ENCODE measurements at regions not wholly inside any gene's neighbourhood (a gene's known extent, or its start where the extent isn't known, plus 50 kb on each side); places are given as distances from the start of the nearest gene placed in this dataset.

DNA sequence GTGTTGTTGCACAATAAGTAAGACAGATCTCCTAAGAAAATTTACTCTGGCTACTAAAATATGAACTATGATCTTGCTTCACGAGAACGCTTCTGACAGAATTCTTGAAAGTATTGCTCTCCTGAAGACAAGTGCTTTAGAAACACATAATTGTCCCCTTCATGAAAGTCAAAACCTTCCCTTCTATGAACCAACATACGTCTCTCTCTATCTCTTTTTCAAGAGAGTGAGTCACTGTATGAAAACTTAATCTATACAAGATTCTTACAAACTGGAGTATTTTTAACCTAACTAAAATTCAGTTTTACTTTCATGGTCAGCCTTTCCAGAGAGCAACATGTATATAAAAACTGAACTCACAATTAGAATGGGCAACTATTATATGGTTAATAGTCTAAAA, 688.0 kb upstream of the CTNND2 start:
- DNase-seq (ENCODE audit: low read depth, low spot score) (no peak), ATAC-seq (no peak)
- Histone ChIP-seq H4K20me1 (ENCODE audit: insufficient read depth) (no peaks in the 10 kb centered on the region), H3K9me2 (ENCODE audit: insufficient read depth) (no peaks in the 10 kb centered on the region), H3K9ac (ENCODE audit: low read length) (no peak overlapping the region), H3K27me3 (ENCODE audit: insufficient read depth, low read length) (no peaks in the 10 kb centered on the region), H3K4me3 (replicated peaks in 1 of 2; ENCODE audit: low read depth in 1 of 2, low read length in 2 of 2) (no peak overlapping the region), H3K27ac (ENCODE audit: low read depth, low read length) (no peak overlapping the region), H3K79me2 (ENCODE audit: insufficient read depth, low read length) (no peaks in the 10 kb centered on the region), H3K4me2 (ENCODE audit: low read length) (no peak overlapping the region), H3K36me3 (ENCODE audit: control insufficient read depth in 1 of 2, insufficient read depth in 2 of 2, low read length in 2 of 2) (no peaks in the 10 kb centered on the region), H3K9me3 (ENCODE audit: control insufficient read depth in 1 of 2, insufficient read depth in 1 of 2, low read depth in 1 of 2, low read length in 2 of 2) (peaks cover 12 to 14% of the 10 kb centered on the region in 2 experiments; a peak in 2 of 4 replicates), H3K4me1 (ENCODE audit: control insufficient read depth in 1 of 2, insufficient read depth in 2 of 2, low read length in 2 of 2) (no peaks in the 10 kb centered on the region), H2AFZ (ENCODE audit: low read depth, low read length, poor library complexity, severe bottlenecking) (no peak overlapping the region)
- no TSS peak for BruUV-seq (replicated peaks)
- intact Hi-C loops (cut with micrococcal nuclease), result no loop called here
- POLR2A ChIA-PET, result no interaction called here
- RAD21 ChIA-PET (ENCODE audit: low non-redundant PET in 1 of 2, low total read pairs in 2 of 2, uncharacterized antibody in 2 of 2, unreplicated experiment in 2 of 2), result no interaction called here
- CTCF ChIA-PET, result no interaction called here
- TF ChIP-seq SIN3A (IDR thresholded peaks at IDR 0.05; ENCODE audit: low read depth) (no peak), POLR2A (IDR thresholded peaks at IDR 0.05; ENCODE audit: borderline replicate concordance, extremely low read depth, insufficient read depth, insufficient read length) (no peak), POLR2AphosphoS5 (IDR thresholded peaks at IDR 0.05; ENCODE audit: low read depth, low read length) (no peak), EZH2 (IDR thresholded peaks at IDR 0.05) (no peak), ZNF274 (IDR thresholded peaks at IDR 0.05; ENCODE audit: low read depth, low read length) (no peak), ELF1 (IDR thresholded peaks at IDR 0.05; ENCODE audit: borderline replicate concordance, low read depth) (no peak), RAD21 (IDR thresholded peaks at IDR 0.05; ENCODE audit: low read depth) (no peak), CBX3 (IDR thresholded peaks at IDR 0.05; ENCODE audit: low read depth) (no peak), ZFX (IDR thresholded peaks at IDR 0.05) (no peak), EGR1 (IDR thresholded peaks at IDR 0.05; ENCODE audit: low read depth) (no peak), YY1 (IDR thresholded peaks at IDR 0.05; ENCODE audit: extremely low read depth, insufficient replicate concordance, low read depth, low read length) (no peak), CEBPB (IDR thresholded peaks at IDR 0.05; ENCODE audit: low read depth) (no peak), SRF (IDR thresholded peaks at IDR 0.05; ENCODE audit: low read depth) (no peak), EZH2phosphoT487 (IDR thresholded peaks at IDR 0.05; ENCODE audit: borderline replicate concordance) (no peak)
- TF ChIP-seq, protein P1, sequence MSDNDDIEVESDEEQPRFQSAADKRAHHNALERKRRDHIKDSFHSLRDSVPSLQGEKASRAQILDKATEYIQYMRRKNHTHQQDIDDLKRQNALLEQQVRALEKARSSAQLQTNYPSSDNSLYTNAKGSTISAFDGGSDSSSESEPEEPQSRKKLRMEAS (IDR thresholded peaks at IDR 0.05), result no peak
- TF ChIP-seq, protein P2, sequence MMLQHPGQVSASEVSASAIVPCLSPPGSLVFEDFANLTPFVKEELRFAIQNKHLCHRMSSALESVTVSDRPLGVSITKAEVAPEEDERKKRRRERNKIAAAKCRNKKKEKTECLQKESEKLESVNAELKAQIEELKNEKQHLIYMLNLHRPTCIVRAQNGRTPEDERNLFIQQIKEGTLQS (IDR thresholded peaks at IDR 0.05), result no peak
- TF ChIP-seq, protein P3, sequence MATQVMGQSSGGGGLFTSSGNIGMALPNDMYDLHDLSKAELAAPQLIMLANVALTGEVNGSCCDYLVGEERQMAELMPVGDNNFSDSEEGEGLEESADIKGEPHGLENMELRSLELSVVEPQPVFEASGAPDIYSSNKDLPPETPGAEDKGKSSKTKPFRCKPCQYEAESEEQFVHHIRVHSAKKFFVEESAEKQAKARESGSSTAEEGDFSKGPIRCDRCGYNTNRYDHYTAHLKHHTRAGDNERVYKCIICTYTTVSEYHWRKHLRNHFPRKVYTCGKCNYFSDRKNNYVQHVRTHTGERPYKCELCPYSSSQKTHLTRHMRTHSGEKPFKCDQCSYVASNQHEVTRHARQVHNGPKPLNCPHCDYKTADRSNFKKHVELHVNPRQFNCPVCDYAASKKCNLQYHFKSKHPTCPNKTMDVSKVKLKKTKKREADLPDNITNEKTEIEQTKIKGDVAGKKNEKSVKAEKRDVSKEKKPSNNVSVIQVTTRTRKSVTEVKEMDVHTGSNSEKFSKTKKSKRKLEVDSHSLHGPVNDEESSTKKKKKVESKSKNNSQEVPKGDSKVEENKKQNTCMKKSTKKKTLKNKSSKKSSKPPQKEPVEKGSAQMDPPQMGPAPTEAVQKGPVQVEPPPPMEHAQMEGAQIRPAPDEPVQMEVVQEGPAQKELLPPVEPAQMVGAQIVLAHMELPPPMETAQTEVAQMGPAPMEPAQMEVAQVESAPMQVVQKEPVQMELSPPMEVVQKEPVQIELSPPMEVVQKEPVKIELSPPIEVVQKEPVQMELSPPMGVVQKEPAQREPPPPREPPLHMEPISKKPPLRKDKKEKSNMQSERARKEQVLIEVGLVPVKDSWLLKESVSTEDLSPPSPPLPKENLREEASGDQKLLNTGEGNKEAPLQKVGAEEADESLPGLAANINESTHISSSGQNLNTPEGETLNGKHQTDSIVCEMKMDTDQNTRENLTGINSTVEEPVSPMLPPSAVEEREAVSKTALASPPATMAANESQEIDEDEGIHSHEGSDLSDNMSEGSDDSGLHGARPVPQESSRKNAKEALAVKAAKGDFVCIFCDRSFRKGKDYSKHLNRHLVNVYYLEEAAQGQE (IDR thresholded peaks at IDR 0.05; ENCODE audit: low read depth), result no peak
- TF ChIP-seq, protein P4, sequence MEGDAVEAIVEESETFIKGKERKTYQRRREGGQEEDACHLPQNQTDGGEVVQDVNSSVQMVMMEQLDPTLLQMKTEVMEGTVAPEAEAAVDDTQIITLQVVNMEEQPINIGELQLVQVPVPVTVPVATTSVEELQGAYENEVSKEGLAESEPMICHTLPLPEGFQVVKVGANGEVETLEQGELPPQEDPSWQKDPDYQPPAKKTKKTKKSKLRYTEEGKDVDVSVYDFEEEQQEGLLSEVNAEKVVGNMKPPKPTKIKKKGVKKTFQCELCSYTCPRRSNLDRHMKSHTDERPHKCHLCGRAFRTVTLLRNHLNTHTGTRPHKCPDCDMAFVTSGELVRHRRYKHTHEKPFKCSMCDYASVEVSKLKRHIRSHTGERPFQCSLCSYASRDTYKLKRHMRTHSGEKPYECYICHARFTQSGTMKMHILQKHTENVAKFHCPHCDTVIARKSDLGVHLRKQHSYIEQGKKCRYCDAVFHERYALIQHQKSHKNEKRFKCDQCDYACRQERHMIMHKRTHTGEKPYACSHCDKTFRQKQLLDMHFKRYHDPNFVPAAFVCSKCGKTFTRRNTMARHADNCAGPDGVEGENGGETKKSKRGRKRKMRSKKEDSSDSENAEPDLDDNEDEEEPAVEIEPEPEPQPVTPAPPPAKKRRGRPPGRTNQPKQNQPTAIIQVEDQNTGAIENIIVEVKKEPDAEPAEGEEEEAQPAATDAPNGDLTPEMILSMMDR (IDR thresholded peaks at IDR 0.05 in 2 of 3, conservative IDR thresholded peaks at IDR 0.05 in 1 of 3; ENCODE audit: borderline replicate concordance in 1 of 3, insufficient read depth in 1 of 3, low read depth in 2 of 3, low read length in 2 of 3), result no peak
- TF ChIP-seq, protein P5, sequence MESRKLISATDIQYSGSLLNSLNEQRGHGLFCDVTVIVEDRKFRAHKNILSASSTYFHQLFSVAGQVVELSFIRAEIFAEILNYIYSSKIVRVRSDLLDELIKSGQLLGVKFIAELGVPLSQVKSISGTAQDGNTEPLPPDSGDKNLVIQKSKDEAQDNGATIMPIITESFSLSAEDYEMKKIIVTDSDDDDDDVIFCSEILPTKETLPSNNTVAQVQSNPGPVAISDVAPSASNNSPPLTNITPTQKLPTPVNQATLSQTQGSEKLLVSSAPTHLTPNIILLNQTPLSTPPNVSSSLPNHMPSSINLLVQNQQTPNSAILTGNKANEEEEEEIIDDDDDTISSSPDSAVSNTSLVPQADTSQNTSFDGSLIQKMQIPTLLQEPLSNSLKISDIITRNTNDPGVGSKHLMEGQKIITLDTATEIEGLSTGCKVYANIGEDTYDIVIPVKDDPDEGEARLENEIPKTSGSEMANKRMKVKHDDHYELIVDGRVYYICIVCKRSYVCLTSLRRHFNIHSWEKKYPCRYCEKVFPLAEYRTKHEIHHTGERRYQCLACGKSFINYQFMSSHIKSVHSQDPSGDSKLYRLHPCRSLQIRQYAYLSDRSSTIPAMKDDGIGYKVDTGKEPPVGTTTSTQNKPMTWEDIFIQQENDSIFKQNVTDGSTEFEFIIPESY (IDR thresholded peaks at IDR 0.05; ENCODE audit: extremely low read depth, insufficient replicate concordance, low read length), result no peak

All from HCT116 (cell line).